ENCODE measurements at regions not wholly inside any gene's neighbourhood (a gene's known extent, or its start where the extent isn't known, plus 50 kb on each side); places are given as distances from the start of the nearest gene placed in this dataset.
A peak's percentile ranks its signal among the peaks of the same experiment; 100 is the strongest.

- TF ChIP-seq CTCF (IDR thresholded peaks at IDR 0.05; ENCODE audit: insufficient read depth, low read depth, low read length) = no peak
- peak; percentile 42 for DNase-seq (ENCODE audit: low read depth)
- no peak overlapping the region for H3K4me3 ChIP-seq (ENCODE audit: low read depth, low read length)
Observed at GRCh38 chr7:42605406-42606192, 306.3 kb downstream of the C7orf25 start.

GRCh38 chr7:42603496-42603895 is 308.4 kb downstream of the C7orf25 start:
- no peak for DNase-seq (ENCODE audit: low read depth)
- H3K4me3 ChIP-seq (ENCODE audit: low read depth, low read length) = no peak overlapping the region
- TF ChIP-seq CTCF (IDR thresholded peaks at IDR 0.05; ENCODE audit: insufficient read depth, low read depth, low read length) = no peak

DNA sequence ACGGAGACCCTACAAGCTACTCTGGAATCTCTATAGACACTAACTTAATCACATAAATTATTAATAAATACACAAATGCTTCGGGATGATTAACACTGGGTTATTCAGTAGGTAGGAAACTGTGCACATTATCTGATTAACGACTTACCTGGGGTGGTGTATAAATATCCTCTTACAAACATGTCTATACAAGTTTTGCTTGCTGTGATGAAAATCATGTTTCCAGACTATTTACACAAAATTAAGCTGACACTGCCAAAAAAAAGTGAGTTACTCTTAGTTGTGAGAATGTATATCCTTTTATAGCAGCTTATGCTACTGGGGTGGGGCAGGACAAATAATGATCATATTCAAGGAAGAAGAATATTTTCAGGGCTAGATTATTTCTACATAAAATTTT is 314.6 kb downstream of the C7orf25 start:
- DNase-seq (ENCODE audit: low read depth) = no peak
- TF ChIP-seq CTCF (IDR thresholded peaks at IDR 0.05; ENCODE audit: insufficient read depth, low read depth, low read length) = no peak
- H3K4me3 ChIP-seq (ENCODE audit: low read depth, low read length) = no peak overlapping the region

DNA sequence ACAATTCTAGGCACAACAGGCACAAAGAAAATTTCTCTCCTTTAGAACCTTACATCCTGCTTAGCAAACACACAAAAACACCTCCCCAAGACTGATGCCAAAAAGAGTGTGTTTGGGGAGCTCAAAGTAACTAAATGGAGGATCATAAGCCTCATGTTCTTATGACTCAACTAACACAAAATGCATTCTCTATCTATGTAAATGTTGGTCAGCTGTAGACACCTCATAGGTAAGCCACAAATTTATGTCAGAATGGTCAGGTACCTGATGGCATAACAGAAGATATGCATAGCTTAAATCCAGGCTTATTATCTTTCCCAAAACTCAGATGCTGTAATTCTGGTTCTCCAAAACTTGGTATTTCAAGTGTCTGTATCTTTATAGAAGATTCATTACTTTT is 315.1 kb downstream of the C7orf25 start:
- TF ChIP-seq CTCF (IDR thresholded peaks at IDR 0.05; ENCODE audit: insufficient read depth, low read depth, low read length) = no peak
- no peak for DNase-seq (ENCODE audit: low read depth)
- H3K4me3 ChIP-seq (ENCODE audit: low read depth, low read length) = no peak overlapping the region

- H3K4me3 ChIP-seq (ENCODE audit: low read depth, low read length) = no peak overlapping the region
- TF ChIP-seq CTCF (IDR thresholded peaks at IDR 0.05; ENCODE audit: insufficient read depth, low read depth, low read length) = no peak
- DNase-seq (ENCODE audit: low read depth) = no peak
Observed at GRCh38 chr7:42593860-42594259, 318.0 kb downstream of the C7orf25 start.

- peak; percentile 41 for DNase-seq (ENCODE audit: low read depth)
- TF ChIP-seq CTCF (IDR thresholded peaks at IDR 0.05; ENCODE audit: insufficient read depth, low read depth, low read length) = no peak
- H3K4me3 ChIP-seq (ENCODE audit: low read depth, low read length) = no peak overlapping the region
Observed at GRCh38 chr7:42590771-42591310, 321.0 kb downstream of the C7orf25 start.

Measured in fibroblast of villous mesenchyme (primary cell).